ENCODE measurements at regions not wholly inside any gene's neighbourhood (a gene's known extent, or its start where the extent isn't known, plus 50 kb on each side); places are given as distances from the start of the nearest gene placed in this dataset.

GRCh38 chr6:139812939-139813338 is 438.5 kb upstream of the CITED2 start:
- no peak for DNase-seq

GRCh38 chr6:139801571-139802321 is 427.3 kb upstream of the CITED2 start:
- no peak for DNase-seq

GRCh38 chr6:139800837-139801236 is 426.4 kb upstream of the CITED2 start:
- DNase-seq = no peak

GRCh38 chr6:139790527-139790926 is 416.1 kb upstream of the CITED2 start:
- DNase-seq = no peak

GRCh38 chr6:139784222-139784769 is 409.8 kb upstream of the CITED2 start:
- DNase-seq = no peak

- DNase-seq = no peak
These were observed 405.7 kb upstream of the CITED2 start for GRCh38 chr6:139779988-139780774.

- no peak for DNase-seq
These were observed 404.2 kb upstream of the CITED2 start for GRCh38 chr6:139778688-139779087.

GRCh38 chr6:139778106-139778505 is 403.7 kb upstream of the CITED2 start:
- DNase-seq = no peak

GRCh38 chr6:139777202-139777970 is 402.9 kb upstream of the CITED2 start:
- no peak for DNase-seq

GRCh38 chr6:139776041-139776440 is 401.6 kb upstream of the CITED2 start:
- DNase-seq = no peak

GRCh38 chr6:139768196-139768595 is 393.7 kb upstream of the CITED2 start:
- DNase-seq = no peak

- no peak for DNase-seq
These were observed 392.3 kb upstream of the CITED2 start for GRCh38 chr6:139766796-139767195.

GRCh38 chr6:139765825-139766285 is 391.4 kb upstream of the CITED2 start:
- DNase-seq = no peak

- no peak for DNase-seq
These were observed 390.1 kb upstream of the CITED2 start for GRCh38 chr6:139764498-139764986.

GRCh38 chr6:139763468-139764210 is 389.2 kb upstream of the CITED2 start:
- DNase-seq = no peak

GRCh38 chr6:139762587-139763031 is 388.2 kb upstream of the CITED2 start:
- DNase-seq = no peak

GRCh38 chr6:139760128-139760527 is 385.7 kb upstream of the CITED2 start:
- no peak for DNase-seq

GRCh38 chr6:139759086-139759485 is 384.6 kb upstream of the CITED2 start:
- DNase-seq = no peak

- DNase-seq = no peak
These were observed 383.8 kb upstream of the CITED2 start for GRCh38 chr6:139758209-139758611.

GRCh38 chr6:139757784-139758183 is 383.3 kb upstream of the CITED2 start:
- no peak for DNase-seq

GRCh38 chr6:139756381-139756780 is 381.9 kb upstream of the CITED2 start:
- no peak for DNase-seq
